ENCODE measurements at regions not wholly inside any gene's neighbourhood (a gene's known extent, or its start where the extent isn't known, plus 50 kb on each side); places are given as distances from the start of the nearest gene placed in this dataset.
A peak's percentile ranks its signal among the peaks of the same experiment; 100 is the strongest.

DNA sequence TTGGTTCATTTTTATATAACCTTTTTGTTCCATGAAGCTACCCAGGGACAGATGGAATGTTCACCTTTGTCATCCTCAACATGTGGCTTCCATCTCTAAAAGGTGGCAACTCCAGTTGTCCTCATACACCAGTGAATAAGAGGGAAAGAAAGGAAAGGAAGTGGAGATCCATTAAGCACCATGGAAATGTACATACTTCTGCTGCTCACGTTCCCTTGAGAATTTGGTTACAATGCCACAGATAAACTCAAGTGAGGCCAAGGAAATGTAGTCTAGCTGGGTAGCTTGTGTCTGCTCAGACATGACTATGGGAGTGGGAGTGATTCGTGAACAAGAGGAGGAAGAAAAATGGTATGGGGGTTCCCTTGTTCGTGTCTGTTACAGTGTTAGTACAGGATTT is 237.1 kb upstream of the FAM3C start:
- Mint-ChIP-seq H3K27ac (no peak overlapping the region), H3K27me3 (ENCODE audit: insufficient read depth, low read depth) (peaks cover 2% of the 10 kb centered on the region), H3K36me3 (no peaks in the 10 kb centered on the region), H3K9me3 (no peaks in the 10 kb centered on the region), H3K4me1 (no peaks in the 10 kb centered on the region), H3K4me3 (no peak overlapping the region)
- H4K20me1 ChIP-seq (ENCODE audit: low read depth), result no peaks in the 10 kb centered on the region
- H3K79me2 ChIP-seq (ENCODE audit: low read depth), result no peaks in the 10 kb centered on the region
- H2AFZ ChIP-seq (replicated peaks), result peak overlapping the region; percentile 86
- H3K27ac ChIP-seq, result no peak overlapping the region
- H3K9ac ChIP-seq, result no peak overlapping the region
- H3K27me3 ChIP-seq, result no peaks in the 10 kb centered on the region
- no peaks in the 10 kb centered on the region for H3K36me3 ChIP-seq
- H3K4me2 ChIP-seq, result no peak overlapping the region
- H3K9me3 ChIP-seq (ENCODE audit: low read depth), result no peaks in the 10 kb centered on the region
- TF ChIP-seq EZH2phosphoT487 (IDR thresholded peaks at IDR 0.05) (no peak), EZH2 (IDR thresholded peaks at IDR 0.05) (no peak)
- TF ChIP-seq, protein P1, sequence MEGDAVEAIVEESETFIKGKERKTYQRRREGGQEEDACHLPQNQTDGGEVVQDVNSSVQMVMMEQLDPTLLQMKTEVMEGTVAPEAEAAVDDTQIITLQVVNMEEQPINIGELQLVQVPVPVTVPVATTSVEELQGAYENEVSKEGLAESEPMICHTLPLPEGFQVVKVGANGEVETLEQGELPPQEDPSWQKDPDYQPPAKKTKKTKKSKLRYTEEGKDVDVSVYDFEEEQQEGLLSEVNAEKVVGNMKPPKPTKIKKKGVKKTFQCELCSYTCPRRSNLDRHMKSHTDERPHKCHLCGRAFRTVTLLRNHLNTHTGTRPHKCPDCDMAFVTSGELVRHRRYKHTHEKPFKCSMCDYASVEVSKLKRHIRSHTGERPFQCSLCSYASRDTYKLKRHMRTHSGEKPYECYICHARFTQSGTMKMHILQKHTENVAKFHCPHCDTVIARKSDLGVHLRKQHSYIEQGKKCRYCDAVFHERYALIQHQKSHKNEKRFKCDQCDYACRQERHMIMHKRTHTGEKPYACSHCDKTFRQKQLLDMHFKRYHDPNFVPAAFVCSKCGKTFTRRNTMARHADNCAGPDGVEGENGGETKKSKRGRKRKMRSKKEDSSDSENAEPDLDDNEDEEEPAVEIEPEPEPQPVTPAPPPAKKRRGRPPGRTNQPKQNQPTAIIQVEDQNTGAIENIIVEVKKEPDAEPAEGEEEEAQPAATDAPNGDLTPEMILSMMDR (IDR thresholded peaks at IDR 0.05), result no peak
- no peak overlapping the region for H3K4me3 ChIP-seq
- peaks cover 18% of the 10 kb centered on the region for H3K4me1 ChIP-seq
- no peaks in the 10 kb centered on the region for H3F3A ChIP-seq (ENCODE audit: low read depth)
- DNase-seq (ENCODE audit: low spot score), result no peak

DNA sequence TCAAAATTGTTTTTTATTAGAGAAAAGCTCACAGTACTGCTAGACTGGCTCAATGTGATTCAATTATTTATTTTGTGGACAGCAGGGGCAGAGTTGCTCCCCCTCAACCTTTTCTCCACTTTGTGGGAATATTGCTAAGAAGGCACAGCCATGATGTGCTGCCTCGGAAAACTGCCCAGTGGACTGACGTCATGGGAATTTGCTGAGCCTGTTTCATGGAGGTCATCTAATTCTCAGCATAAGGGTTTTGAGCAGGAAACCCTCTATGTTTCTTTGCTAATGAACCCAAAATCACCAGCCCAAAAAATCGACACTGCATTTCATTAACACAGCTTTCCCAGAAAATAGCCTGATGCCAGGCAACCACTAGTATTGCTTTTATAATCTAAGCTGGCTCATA is 228.8 kb upstream of the FAM3C start:
- Histone ChIP-seq H3K27me3 (no peaks in the 10 kb centered on the region), H3K9me3 (ENCODE audit: low read depth) (no peaks in the 10 kb centered on the region), H3K79me2 (ENCODE audit: low read depth) (no peaks in the 10 kb centered on the region), H3K27ac (no peak overlapping the region), H3K36me3 (no peaks in the 10 kb centered on the region), H3K4me2 (no peak overlapping the region), H2AFZ (replicated peaks) (peak overlapping the region; percentile 73), H3K4me1 (peaks cover 25% of the 10 kb centered on the region), H4K20me1 (ENCODE audit: low read depth) (no peaks in the 10 kb centered on the region), H3F3A (ENCODE audit: low read depth) (peaks cover 14% of the 10 kb centered on the region), H3K9ac (no peak overlapping the region), H3K4me3 (no peak overlapping the region)
- Mint-ChIP-seq H3K4me1 (peaks cover 15% of the 10 kb centered on the region), H3K27ac (no peak overlapping the region), H3K36me3 (no peaks in the 10 kb centered on the region), H3K9me3 (no peaks in the 10 kb centered on the region), H3K27me3 (ENCODE audit: insufficient read depth, low read depth) (peaks cover under 1% of the 10 kb centered on the region), H3K4me3 (no peak overlapping the region)
- no peak for DNase-seq (ENCODE audit: low spot score)
- TF ChIP-seq EZH2phosphoT487 (IDR thresholded peaks at IDR 0.05), result no peak
- TF ChIP-seq, protein P1 (IDR thresholded peaks at IDR 0.05), result no peak
- TF ChIP-seq EZH2 (IDR thresholded peaks at IDR 0.05), result no peak

DNA sequence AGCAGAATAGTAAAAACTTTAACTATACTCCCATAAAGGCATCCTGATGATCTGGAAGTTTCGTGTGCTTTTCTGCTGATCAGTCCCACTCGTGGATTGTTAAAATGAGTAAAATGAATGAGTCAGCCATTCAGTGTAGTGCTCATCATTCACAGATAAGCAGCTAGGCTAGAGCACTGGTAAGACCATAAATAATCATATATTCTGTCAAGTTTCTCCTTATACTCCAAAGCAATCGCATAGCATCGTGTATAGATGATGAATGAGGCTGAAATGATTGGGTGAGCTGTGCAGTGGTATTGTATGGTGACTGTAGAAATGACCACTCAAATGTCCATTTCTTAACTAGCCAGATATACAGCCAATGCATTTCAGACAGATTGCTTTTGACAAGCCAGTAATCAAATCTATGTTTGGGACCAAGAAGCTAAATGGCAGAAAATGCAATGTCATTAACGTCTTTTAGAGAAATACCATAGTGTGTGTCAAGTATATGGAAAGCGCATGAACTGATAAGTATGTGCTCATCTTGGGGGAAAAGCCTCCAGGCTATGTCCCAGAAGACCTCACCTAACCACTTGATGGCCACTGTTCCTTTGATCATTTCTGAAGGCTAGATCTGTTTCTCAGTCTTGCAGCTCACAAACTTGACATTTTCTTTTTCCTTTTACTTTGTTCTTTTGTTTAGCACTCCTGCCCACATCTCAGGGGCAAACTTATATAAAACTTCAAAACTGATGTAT is 227.2 kb upstream of the FAM3C start:
- Histone ChIP-seq H3K27ac (no peak overlapping the region), H3K27me3 (no peaks in the 10 kb centered on the region), H3K9me3 (ENCODE audit: low read depth) (no peaks in the 10 kb centered on the region), H2AFZ (replicated peaks) (no peak overlapping the region), H3K4me3 (no peak overlapping the region), H3K9ac (no peak overlapping the region), H3K36me3 (no peaks in the 10 kb centered on the region), H3F3A (ENCODE audit: low read depth) (peaks cover 14% of the 10 kb centered on the region), H3K79me2 (ENCODE audit: low read depth) (no peaks in the 10 kb centered on the region), H3K4me1 (peaks cover 28% of the 10 kb centered on the region), H3K4me2 (no peak overlapping the region), H4K20me1 (ENCODE audit: low read depth) (no peaks in the 10 kb centered on the region)
- H3K27ac Mint-ChIP-seq, result no peak overlapping the region
- no peak for DNase-seq (ENCODE audit: low spot score)
- H3K4me1 Mint-ChIP-seq, result peaks cover 15% of the 10 kb centered on the region
- no peaks in the 10 kb centered on the region for H3K27me3 Mint-ChIP-seq (ENCODE audit: insufficient read depth, low read depth)
- TF ChIP-seq, protein P1 (IDR thresholded peaks at IDR 0.05), result no peak
- TF ChIP-seq EZH2 (IDR thresholded peaks at IDR 0.05), result no peak
- no peak for TF ChIP-seq EZH2phosphoT487 (IDR thresholded peaks at IDR 0.05)
- H3K9me3 Mint-ChIP-seq, result no peaks in the 10 kb centered on the region
- no peak overlapping the region for H3K4me3 Mint-ChIP-seq
- H3K36me3 Mint-ChIP-seq, result no peaks in the 10 kb centered on the region

Data from neural progenitor cell (in vitro differentiated cells).